A673 (cell line): ENCODE measurements at regions not wholly inside any gene's neighbourhood (a gene's known extent, or its start where the extent isn't known, plus 50 kb on each side); places are given as distances from the start of the nearest gene placed in this dataset.

Source experiments
- BruUV-seq: library from RNA; stranded (reverse); fragments of 400-500 nt; replicated peaks from 2 replicates; lab custom pipeline; 2021; lab: Mats Ljungman, UMichigan
- CTCF ChIA-PET: fragments of 300-600 bp; sonication (Branson Sonifier 250); formaldehyde crosslinking; loops from one replicate; lab custom pipeline; 2022; ENCODE audit warnings: antibody characterized with exemption; lab: Charles Lee
- POLR2A ChIA-PET: fragments of 300-600 bp; sonication (Branson Sonifier 250); formaldehyde crosslinking; loops from one replicate; lab custom pipeline; 2022; ENCODE audit warnings: antibody characterized with exemption; ENCODE audit not compliant: low non-redundant PET; lab: Charles Lee
- DNase-seq: peaks from one replicate; pipeline ENCODE4 v3.0.0-alpha.2; 2015; ENCODE audit warnings: low spot score
- H3K27ac ChIP-seq: fragments of 200-600 bp; sonication (generic); 2 replicates; pipeline ENCODE4 v1.5.1; 2016; ENCODE audit warnings: mixed run types, low read depth, mild to moderate bottlenecking, mixed read lengths, antibody characterized with exemption, low read length; ENCODE audit not compliant: poor library complexity, severe bottlenecking
- H3K27me3 ChIP-seq: fragments of 200-600 bp; sonication (generic); replicated peaks from 2 replicates; pipeline ENCODE4 v1.6.1; 2017; ENCODE audit warnings: mixed run types, low read depth, mild to moderate bottlenecking, mixed read lengths, antibody characterized with exemption, low read length; ENCODE audit not compliant: insufficient read depth, poor library complexity
- H3K36me3 ChIP-seq: fragments of 200-600 bp; sonication (generic); 2 replicates; pipeline ENCODE4 v1.6.1; 2016; ENCODE audit warnings: mixed run types, mild to moderate bottlenecking, mixed read lengths, antibody characterized with exemption, low read length; ENCODE audit not compliant: insufficient read depth, poor library complexity, severe bottlenecking
- H3K4me1 ChIP-seq: fragments of 200-600 bp; sonication (generic); 2 replicates; pipeline ENCODE4 v1.6.1; 2017; ENCODE audit warnings: mixed run types, mild to moderate bottlenecking, mixed read lengths, antibody characterized with exemption, low read length; ENCODE audit not compliant: insufficient read depth, poor library complexity, severe bottlenecking
- H3K4me3 ChIP-seq: fragments of 200-600 bp; sonication (generic); 2 replicates; pipeline ENCODE4 v1.5.1; 2016; ENCODE audit warnings: low read depth, mixed run types, mild to moderate bottlenecking, mixed read lengths, low read length; ENCODE audit not compliant: poor library complexity, severe bottlenecking
- H3K9me3 ChIP-seq: fragments of 200-600 bp; sonication (generic); 2 replicates; pipeline ENCODE4 v1.6.1; 2016; ENCODE audit warnings: mixed run types, low read depth, mild to moderate bottlenecking, mixed read lengths, antibody characterized with exemption, low read length; ENCODE audit not compliant: poor library complexity, severe bottlenecking
- EZH2 ChIP-seq: fragments of 200-600 bp; sonication (generic); IDR thresholded peaks from 2 replicates; pipeline ENCODE4 v1.6.1; 2017; ENCODE audit warnings: borderline replicate concordance, low read depth, mild to moderate bottlenecking, mixed read lengths, antibody characterized with exemption, low read length; ENCODE audit not compliant: poor library complexity, severe bottlenecking
- intact Hi-C: fragments of 100-400 bp; cut with micrococcal nuclease; formaldehyde crosslinking; loops from one replicate; pipeline ENCODE4 v1.10.0; 2022; ENCODE audit not compliant: unreplicated experiment
- TF ChIP-seq, protein P1 (sequence below): fragments of 300-800, 200-600 bp; sonication (generic); conservative IDR thresholded peaks from 2 replicates; pipeline ENCODE4 v1.5.1; 2017; ENCODE audit warnings: low read depth, mild to moderate bottlenecking, antibody characterized with exemption, low read length, moderate library complexity, mixed read lengths

- ChIA-PET CTCF (no interaction called here), POLR2A (no interaction called here)
- no peak for DNase-seq
- Histone ChIP-seq H3K27ac (no peak overlapping the region), H3K27me3 (no peaks in the 10 kb centered on the region), H3K9me3 (no peaks in the 10 kb centered on the region), H3K4me1 (no peaks in the 10 kb centered on the region), H3K36me3 (no peaks in the 10 kb centered on the region), H3K4me3 (no peak overlapping the region)
- no TSS peak for BruUV-seq
- TF ChIP-seq, protein P1, sequence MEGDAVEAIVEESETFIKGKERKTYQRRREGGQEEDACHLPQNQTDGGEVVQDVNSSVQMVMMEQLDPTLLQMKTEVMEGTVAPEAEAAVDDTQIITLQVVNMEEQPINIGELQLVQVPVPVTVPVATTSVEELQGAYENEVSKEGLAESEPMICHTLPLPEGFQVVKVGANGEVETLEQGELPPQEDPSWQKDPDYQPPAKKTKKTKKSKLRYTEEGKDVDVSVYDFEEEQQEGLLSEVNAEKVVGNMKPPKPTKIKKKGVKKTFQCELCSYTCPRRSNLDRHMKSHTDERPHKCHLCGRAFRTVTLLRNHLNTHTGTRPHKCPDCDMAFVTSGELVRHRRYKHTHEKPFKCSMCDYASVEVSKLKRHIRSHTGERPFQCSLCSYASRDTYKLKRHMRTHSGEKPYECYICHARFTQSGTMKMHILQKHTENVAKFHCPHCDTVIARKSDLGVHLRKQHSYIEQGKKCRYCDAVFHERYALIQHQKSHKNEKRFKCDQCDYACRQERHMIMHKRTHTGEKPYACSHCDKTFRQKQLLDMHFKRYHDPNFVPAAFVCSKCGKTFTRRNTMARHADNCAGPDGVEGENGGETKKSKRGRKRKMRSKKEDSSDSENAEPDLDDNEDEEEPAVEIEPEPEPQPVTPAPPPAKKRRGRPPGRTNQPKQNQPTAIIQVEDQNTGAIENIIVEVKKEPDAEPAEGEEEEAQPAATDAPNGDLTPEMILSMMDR = no peak
- no peak for TF ChIP-seq EZH2
- intact Hi-C loops = no loop called here
Measured at GRCh38 chr7:110179037-110179436, 911.9 kb upstream of the LRRN3 start.

DNA sequence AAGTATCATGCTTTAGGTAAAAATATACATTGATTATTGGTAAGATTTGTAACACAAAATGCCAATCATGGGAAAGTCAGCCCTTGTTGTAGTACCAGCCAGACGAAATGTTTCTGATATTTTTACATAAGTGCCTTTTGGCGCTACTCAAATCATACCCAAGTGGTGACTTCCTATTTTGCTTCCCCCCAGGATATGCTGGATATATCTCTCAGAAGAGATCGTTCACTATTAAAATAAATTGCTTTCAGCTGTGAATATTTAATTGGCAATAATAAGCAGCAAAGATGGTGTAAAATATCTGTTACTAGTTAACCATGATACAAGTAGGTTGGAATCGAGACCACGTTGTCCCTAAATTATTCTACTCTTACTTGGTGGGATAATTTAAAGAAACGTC lies 909.2 kb upstream of the LRRN3 start:
- ChIA-PET CTCF (no interaction called here), POLR2A (no interaction called here)
- Histone ChIP-seq H3K4me3 (no peak overlapping the region), H3K27me3 (no peaks in the 10 kb centered on the region), H3K9me3 (no peaks in the 10 kb centered on the region), H3K4me1 (no peaks in the 10 kb centered on the region), H3K36me3 (no peaks in the 10 kb centered on the region), H3K27ac (no peak overlapping the region)
- TF ChIP-seq, protein P1 = no peak
- TF ChIP-seq EZH2 = no peak
- intact Hi-C loops = no loop called here
- no peak for DNase-seq
- BruUV-seq = no TSS peak

GRCh38 chr7:110186334-110186733 lies 904.6 kb upstream of the LRRN3 start:
- no peak for DNase-seq
- H3K27ac ChIP-seq = no peak overlapping the region
- intact Hi-C loops = no loop called here
- ChIA-PET POLR2A (no interaction called here), CTCF (no interaction called here)
- H3K4me3 ChIP-seq = no peak overlapping the region
- H3K9me3 ChIP-seq = no peaks in the 10 kb centered on the region
- no TSS peak for BruUV-seq
- H3K36me3 ChIP-seq = no peaks in the 10 kb centered on the region
- no peak for TF ChIP-seq EZH2
- TF ChIP-seq, protein P1 = no peak
- H3K27me3 ChIP-seq = no peaks in the 10 kb centered on the region
- no peaks in the 10 kb centered on the region for H3K4me1 ChIP-seq
